ENCODE measurements at regions not wholly inside any gene's neighbourhood (a gene's known extent, or its start where the extent isn't known, plus 50 kb on each side); places are given as distances from the start of the nearest gene placed in this dataset.

DNA sequence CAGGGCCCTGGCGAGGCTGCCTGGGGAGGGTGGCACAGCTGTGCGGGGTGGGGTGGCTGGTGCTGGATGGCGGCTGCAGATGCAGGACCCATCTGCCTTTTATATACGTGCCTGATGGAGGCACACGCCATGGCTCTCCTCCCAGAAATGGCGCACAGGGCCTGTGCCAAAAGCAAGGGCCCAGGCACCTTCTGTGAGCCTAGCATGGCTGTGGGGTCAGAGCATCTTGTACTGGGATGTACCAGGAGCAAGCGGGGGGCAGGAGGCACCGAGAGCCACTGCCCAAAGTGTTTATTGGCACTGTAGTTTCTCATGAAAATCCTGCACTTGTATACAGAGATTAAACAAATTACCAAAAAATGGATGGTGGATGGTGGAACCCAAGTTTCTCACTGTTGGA is 724.1 kb downstream of the GALR1 start:
- H3K27ac Mint-ChIP-seq = no peak overlapping the region
- no peak for DNase-seq
- no peaks in the 10 kb centered on the region for H3K4me1 Mint-ChIP-seq
- no peaks in the 10 kb centered on the region for H3K9me3 ChIP-seq (ENCODE audit: control insufficient read depth, low read length, poor library complexity, severe bottlenecking)
- ATAC-seq = no peak
- peaks cover 2% of the 10 kb centered on the region for H3K36me3 Mint-ChIP-seq (ENCODE audit: low read depth)
- peaks cover 15% of the 10 kb centered on the region for H3K27me3 Mint-ChIP-seq
- no peak overlapping the region for H3K4me3 Mint-ChIP-seq

GRCh38 chr18:77974329-77974728 is 724.7 kb downstream of the GALR1 start:
- DNase-seq = no peak
- Mint-ChIP-seq H3K4me1 (no peaks in the 10 kb centered on the region), H3K4me3 (no peak overlapping the region), H3K27ac (no peak overlapping the region), H3K36me3 (ENCODE audit: low read depth) (peaks cover 2% of the 10 kb centered on the region), H3K27me3 (peaks cover 15% of the 10 kb centered on the region)
- ATAC-seq = no peak
- no peaks in the 10 kb centered on the region for H3K9me3 ChIP-seq (ENCODE audit: control insufficient read depth, low read length, poor library complexity, severe bottlenecking)

GRCh38 chr18:77977331-77977730 is 727.7 kb downstream of the GALR1 start:
- peaks cover 2% of the 10 kb centered on the region for H3K36me3 Mint-ChIP-seq (ENCODE audit: low read depth)

GRCh38 chr18:77980275-77980674 is 730.6 kb downstream of the GALR1 start:
- no peaks in the 10 kb centered on the region for H3K27me3 Mint-ChIP-seq

More at GRCh38 chr18:77977331-77977730, 727.7 kb downstream of the GALR1 start:
- Mint-ChIP-seq H3K27me3 (peaks cover under 1% of the 10 kb centered on the region), H3K4me3 (no peak overlapping the region), H3K4me1 (no peaks in the 10 kb centered on the region), H3K27ac (no peak overlapping the region)
- DNase-seq = no peak
- no peak for ATAC-seq
- no peaks in the 10 kb centered on the region for H3K9me3 ChIP-seq (ENCODE audit: control insufficient read depth, low read length, poor library complexity, severe bottlenecking)

DNA sequence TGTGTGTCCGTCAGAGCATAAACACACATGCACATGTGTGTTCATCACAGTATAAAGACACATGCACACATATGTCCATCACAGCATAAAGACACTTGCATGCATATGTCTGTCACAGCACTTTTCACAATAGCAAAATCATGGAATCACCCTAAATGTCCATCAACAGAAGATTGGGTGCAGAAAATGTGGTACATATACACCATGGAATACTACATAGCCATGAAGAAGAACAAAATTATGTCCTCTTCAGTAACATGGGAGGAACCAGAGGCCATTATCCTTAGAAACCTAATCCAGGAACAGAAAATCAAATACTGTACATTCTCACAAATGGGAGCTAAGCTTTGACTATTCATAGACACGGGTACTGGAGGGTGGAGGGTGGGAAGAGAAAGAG is 732.2 kb downstream of the GALR1 start:
- ATAC-seq = no peak
- H3K36me3 Mint-ChIP-seq (ENCODE audit: low read depth) = peaks cover 2% of the 10 kb centered on the region
- H3K4me1 Mint-ChIP-seq = no peaks in the 10 kb centered on the region
- no peaks in the 10 kb centered on the region for H3K27me3 Mint-ChIP-seq
- DNase-seq = no peak
- no peaks in the 10 kb centered on the region for H3K9me3 ChIP-seq (ENCODE audit: control insufficient read depth, low read length, poor library complexity, severe bottlenecking)
- no peak overlapping the region for H3K27ac Mint-ChIP-seq
- H3K4me3 Mint-ChIP-seq = no peak overlapping the region

More at GRCh38 chr18:77980275-77980674, 730.6 kb downstream of the GALR1 start:
- Mint-ChIP-seq H3K36me3 (ENCODE audit: low read depth) (peaks cover 2% of the 10 kb centered on the region), H3K27ac (no peak overlapping the region), H3K4me3 (no peak overlapping the region), H3K4me1 (no peaks in the 10 kb centered on the region)
- H3K9me3 ChIP-seq (ENCODE audit: control insufficient read depth, low read length, poor library complexity, severe bottlenecking) = no peaks in the 10 kb centered on the region
- no peak for DNase-seq
- ATAC-seq = no peak

GRCh38 chr18:77983270-77983669 is 733.6 kb downstream of the GALR1 start:
- no peak for ATAC-seq
- DNase-seq = no peak
- Mint-ChIP-seq H3K27me3 (no peaks in the 10 kb centered on the region), H3K27ac (no peak overlapping the region), H3K4me3 (no peak overlapping the region), H3K4me1 (no peaks in the 10 kb centered on the region), H3K36me3 (ENCODE audit: low read depth) (peaks cover under 1% of the 10 kb centered on the region)
- no peaks in the 10 kb centered on the region for H3K9me3 ChIP-seq (ENCODE audit: control insufficient read depth, low read length, poor library complexity, severe bottlenecking)

DNA sequence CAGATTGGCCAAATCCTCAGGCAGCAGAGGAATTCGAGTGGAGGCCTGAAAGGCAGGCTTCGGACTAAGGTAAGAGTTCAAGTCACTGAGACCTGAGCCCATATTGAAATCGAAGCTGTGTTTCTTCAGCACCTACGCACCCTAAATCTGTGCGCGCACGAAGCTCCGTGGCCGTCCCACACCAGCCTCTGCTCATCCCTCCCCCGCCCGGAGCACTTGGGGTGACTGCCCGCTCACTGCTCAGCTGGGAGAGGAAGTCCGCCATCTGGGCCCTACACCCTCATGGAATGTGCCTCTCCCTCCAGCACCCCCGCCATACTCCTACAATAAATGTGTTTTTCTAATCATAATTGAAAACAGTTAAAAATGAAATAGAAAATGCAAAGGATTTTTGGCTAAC is 734.5 kb downstream of the GALR1 start:
- Mint-ChIP-seq H3K27ac (no peak overlapping the region), H3K27me3 (no peaks in the 10 kb centered on the region), H3K4me1 (no peaks in the 10 kb centered on the region)

GRCh38 chr18:77984833-77985232 is 735.2 kb downstream of the GALR1 start:
- Mint-ChIP-seq H3K36me3 (ENCODE audit: low read depth) (no peaks in the 10 kb centered on the region), H3K4me3 (no peak overlapping the region), H3K27me3 (no peaks in the 10 kb centered on the region), H3K27ac (no peak overlapping the region), H3K4me1 (no peaks in the 10 kb centered on the region)
- H3K9me3 ChIP-seq (ENCODE audit: control insufficient read depth, low read length, poor library complexity, severe bottlenecking) = no peaks in the 10 kb centered on the region
- ATAC-seq = no peak
- no peak for DNase-seq

More for the DNA sequence above, 734.5 kb downstream of the GALR1 start:
- H3K36me3 Mint-ChIP-seq (ENCODE audit: low read depth) = no peaks in the 10 kb centered on the region
- no peaks in the 10 kb centered on the region for H3K9me3 ChIP-seq (ENCODE audit: control insufficient read depth, low read length, poor library complexity, severe bottlenecking)
- no peak for ATAC-seq
- DNase-seq = no peak
- no peak overlapping the region for H3K4me3 Mint-ChIP-seq

DNA sequence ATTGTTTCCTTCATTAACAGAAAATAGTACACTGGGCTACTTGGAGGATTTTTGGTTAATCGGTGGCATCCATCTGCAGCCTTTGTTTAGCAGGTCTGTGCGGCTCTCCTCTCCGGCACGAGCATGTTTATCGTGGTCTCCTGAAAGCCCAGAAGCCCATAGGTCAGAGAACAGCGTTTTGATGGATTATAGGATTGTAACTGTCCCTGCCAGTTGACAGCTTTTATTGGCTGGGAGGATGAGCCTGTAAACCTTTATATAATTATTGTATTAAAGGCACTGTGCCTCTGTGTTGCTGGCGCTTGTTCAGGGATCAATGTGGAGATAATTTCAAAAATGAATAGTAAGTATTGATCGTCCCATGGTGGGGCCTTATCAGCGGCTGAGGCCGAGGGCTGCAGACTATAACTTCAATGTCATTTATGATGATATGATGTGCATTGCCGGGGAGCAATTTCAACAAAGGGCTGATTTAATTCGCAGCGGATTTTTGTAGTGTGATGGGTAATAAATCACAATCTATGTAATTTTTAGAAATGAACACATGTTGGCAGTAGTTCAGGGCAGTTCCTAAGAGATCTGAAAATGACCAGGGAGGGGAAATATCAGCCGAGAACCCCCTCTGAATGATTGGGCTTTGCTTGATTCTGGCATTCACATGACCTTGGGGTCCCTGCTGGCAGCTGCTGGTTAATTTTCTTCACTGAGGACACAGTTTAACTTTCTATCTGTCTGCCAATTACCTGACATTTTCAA is 736.1 kb downstream of the GALR1 start:
- Mint-ChIP-seq H3K27ac (no peak overlapping the region), H3K4me1 (no peaks in the 10 kb centered on the region), H3K36me3 (ENCODE audit: low read depth) (no peaks in the 10 kb centered on the region), H3K4me3 (no peak overlapping the region), H3K27me3 (no peaks in the 10 kb centered on the region)
- no peaks in the 10 kb centered on the region for H3K9me3 ChIP-seq (ENCODE audit: control insufficient read depth, low read length, poor library complexity, severe bottlenecking)
- DNase-seq (no peak), ATAC-seq (no peak)

- Mint-ChIP-seq H3K4me3 (no peak overlapping the region), H3K36me3 (ENCODE audit: low read depth) (no peaks in the 10 kb centered on the region), H3K27me3 (no peaks in the 10 kb centered on the region), H3K27ac (no peak overlapping the region), H3K4me1 (no peaks in the 10 kb centered on the region)
- ATAC-seq (no peak), DNase-seq (no peak)
- no peaks in the 10 kb centered on the region for H3K9me3 ChIP-seq (ENCODE audit: control insufficient read depth, low read length, poor library complexity, severe bottlenecking)
These were observed 740.5 kb downstream of the GALR1 start for GRCh38 chr18:77990131-77990530.

- no peaks in the 10 kb centered on the region for H3K36me3 Mint-ChIP-seq (ENCODE audit: low read depth)
These were observed 741.3 kb downstream of the GALR1 start for GRCh38 chr18:77990901-77991300.

GRCh38 chr18:77992057-77992456 is 742.4 kb downstream of the GALR1 start:
- DNase-seq = no peak
- Mint-ChIP-seq H3K4me1 (no peaks in the 10 kb centered on the region), H3K36me3 (ENCODE audit: low read depth) (no peaks in the 10 kb centered on the region), H3K27me3 (no peaks in the 10 kb centered on the region), H3K4me3 (no peak overlapping the region), H3K27ac (no peak overlapping the region)
- H3K9me3 ChIP-seq (ENCODE audit: control insufficient read depth, low read length, poor library complexity, severe bottlenecking) = no peaks in the 10 kb centered on the region
- ATAC-seq = no peak

More at GRCh38 chr18:77990901-77991300, 741.3 kb downstream of the GALR1 start:
- H3K4me3 Mint-ChIP-seq = no peak overlapping the region
- H3K27ac Mint-ChIP-seq = no peak overlapping the region
- DNase-seq (no peak), ATAC-seq (no peak)
- H3K4me1 Mint-ChIP-seq = no peaks in the 10 kb centered on the region
- H3K9me3 ChIP-seq (ENCODE audit: control insufficient read depth, low read length, poor library complexity, severe bottlenecking) = no peaks in the 10 kb centered on the region
- H3K27me3 Mint-ChIP-seq = no peaks in the 10 kb centered on the region

GRCh38 chr18:77993188-77993981 is 743.7 kb downstream of the GALR1 start:
- Mint-ChIP-seq H3K4me3 (no peak overlapping the region), H3K27ac (no peak overlapping the region), H3K4me1 (no peaks in the 10 kb centered on the region), H3K27me3 (peaks cover 4% of the 10 kb centered on the region), H3K36me3 (ENCODE audit: low read depth) (no peaks in the 10 kb centered on the region)
- H3K9me3 ChIP-seq (ENCODE audit: control insufficient read depth, low read length, poor library complexity, severe bottlenecking) = no peaks in the 10 kb centered on the region
- no peak for ATAC-seq
- DNase-seq = no peak

Data from T-helper 17 cell (primary cell).